ENCODE measurements at regions not wholly inside any gene's neighbourhood (a gene's known extent, or its start where the extent isn't known, plus 50 kb on each side); places are given as distances from the start of the nearest gene placed in this dataset.

DNA sequence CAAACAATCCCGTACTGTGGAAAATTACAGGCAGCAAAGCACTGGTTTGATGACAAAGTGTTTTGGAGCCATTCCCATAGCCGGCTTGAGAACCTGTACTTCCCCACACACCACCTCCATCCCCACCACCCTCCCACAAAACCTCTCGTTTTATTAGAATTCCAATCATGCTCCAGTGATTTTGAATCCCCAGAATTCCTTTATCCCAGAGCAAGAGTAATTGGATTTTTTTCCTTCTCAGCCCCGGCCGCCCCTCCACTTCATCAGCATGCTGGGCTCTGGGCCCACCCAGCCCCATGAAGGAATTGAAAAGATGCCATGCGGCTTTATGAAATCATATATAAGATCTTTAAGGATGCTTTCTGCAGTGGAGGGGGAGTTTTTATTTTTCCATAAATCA, 136.6 kb downstream of the OMA1 start:
- no peak for ATAC-seq (ENCODE audit: insufficient number of reproducible peaks, low FRiP score, low read depth)
- Histone ChIP-seq H3K27ac (no peak overlapping the region), H3K4me1 (ENCODE audit: control insufficient read depth in 1 of 2, low read depth in 2 of 2) (no peaks in the 10 kb centered on the region), H3K4me3 (no peak overlapping the region), H3K36me3 (no peaks in the 10 kb centered on the region), H3K9me3 (no peaks in the 10 kb centered on the region), H3K27me3 (replicated peaks; ENCODE audit: insufficient read depth) (no peaks in the 10 kb centered on the region)
- no peak for DNase-seq (ENCODE audit: low spot score)
- TF ChIP-seq, protein P1, sequence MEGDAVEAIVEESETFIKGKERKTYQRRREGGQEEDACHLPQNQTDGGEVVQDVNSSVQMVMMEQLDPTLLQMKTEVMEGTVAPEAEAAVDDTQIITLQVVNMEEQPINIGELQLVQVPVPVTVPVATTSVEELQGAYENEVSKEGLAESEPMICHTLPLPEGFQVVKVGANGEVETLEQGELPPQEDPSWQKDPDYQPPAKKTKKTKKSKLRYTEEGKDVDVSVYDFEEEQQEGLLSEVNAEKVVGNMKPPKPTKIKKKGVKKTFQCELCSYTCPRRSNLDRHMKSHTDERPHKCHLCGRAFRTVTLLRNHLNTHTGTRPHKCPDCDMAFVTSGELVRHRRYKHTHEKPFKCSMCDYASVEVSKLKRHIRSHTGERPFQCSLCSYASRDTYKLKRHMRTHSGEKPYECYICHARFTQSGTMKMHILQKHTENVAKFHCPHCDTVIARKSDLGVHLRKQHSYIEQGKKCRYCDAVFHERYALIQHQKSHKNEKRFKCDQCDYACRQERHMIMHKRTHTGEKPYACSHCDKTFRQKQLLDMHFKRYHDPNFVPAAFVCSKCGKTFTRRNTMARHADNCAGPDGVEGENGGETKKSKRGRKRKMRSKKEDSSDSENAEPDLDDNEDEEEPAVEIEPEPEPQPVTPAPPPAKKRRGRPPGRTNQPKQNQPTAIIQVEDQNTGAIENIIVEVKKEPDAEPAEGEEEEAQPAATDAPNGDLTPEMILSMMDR (IDR thresholded peaks at IDR 0.05) = no peak

DNA sequence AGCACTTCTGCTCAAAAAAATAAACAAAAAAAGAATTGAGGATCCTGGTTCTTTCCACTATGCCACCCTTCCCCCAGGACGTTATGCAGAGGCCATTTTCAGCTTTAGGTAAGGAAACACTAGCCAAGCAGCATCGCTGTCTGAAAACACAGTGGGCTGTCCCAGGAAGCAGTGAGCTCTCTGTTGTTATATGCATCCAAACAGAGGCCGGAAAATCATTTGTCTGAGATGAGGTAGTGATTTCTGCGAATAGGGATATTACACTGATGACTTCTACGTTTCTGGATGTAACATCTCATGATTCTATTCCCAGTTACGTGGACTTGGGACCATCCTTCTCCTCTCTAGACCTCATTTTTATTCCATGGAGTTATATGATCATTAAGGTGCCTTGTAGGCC, 137.2 kb downstream of the OMA1 start:
- ATAC-seq (ENCODE audit: insufficient number of reproducible peaks, low FRiP score, low read depth) (no peak), DNase-seq (ENCODE audit: low spot score) (no peak)
- TF ChIP-seq, protein P1 (IDR thresholded peaks at IDR 0.05) = no peak
- H3K36me3 ChIP-seq = no peaks in the 10 kb centered on the region
- no peaks in the 10 kb centered on the region for H3K4me1 ChIP-seq (ENCODE audit: control insufficient read depth in 1 of 2, low read depth in 2 of 2)
- no peaks in the 10 kb centered on the region for H3K27me3 ChIP-seq (replicated peaks; ENCODE audit: insufficient read depth)
- H3K9me3 ChIP-seq = no peaks in the 10 kb centered on the region
- H3K27ac ChIP-seq = no peak overlapping the region
- H3K4me3 ChIP-seq = no peak overlapping the region

DNA sequence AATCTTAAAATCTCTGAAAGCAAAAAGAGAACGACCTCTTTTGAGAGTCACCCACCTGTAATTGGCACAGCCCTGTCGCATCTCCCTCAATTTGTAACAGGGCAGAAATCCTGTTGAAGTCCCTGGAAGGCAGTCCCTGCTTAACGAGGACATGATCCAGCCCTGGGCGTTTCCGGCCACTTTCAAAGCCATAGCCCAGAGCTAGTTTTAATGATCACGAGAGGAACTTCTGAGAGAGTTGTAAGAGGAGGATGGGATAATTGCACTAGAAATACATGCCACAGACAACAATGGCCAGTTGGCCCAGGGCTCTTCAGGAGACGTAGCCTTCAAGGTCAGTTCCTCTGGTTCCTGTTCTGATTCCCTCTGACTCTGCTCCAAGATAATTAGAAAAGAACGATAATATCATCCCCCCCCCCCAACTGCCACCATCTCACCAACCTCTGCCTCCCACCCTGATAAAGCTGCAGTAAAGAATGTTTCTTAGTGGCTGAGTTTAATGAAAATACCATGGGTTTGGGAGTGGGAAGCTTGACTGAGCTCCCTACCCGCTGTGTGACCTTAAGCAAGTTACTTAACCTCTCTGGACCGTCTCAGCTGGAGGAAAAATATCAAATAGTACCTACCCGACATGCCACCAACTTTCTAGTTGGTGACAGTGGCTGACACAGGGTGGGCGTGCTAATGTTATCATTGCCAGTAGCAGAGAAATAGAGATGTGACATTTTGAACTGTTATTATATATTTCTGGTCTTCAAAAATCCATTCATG, 140.0 kb downstream of the OMA1 start:
- peaks cover 0 to 5% of the 10 kb centered on the region in 2 donors for H3K4me1 ChIP-seq (ENCODE audit: control insufficient read depth in 1 of 2, low read depth in 2 of 2)
- H3K27me3 ChIP-seq (replicated peaks; ENCODE audit: insufficient read depth) = no peaks in the 10 kb centered on the region
- no peak overlapping the region for H3K27ac ChIP-seq

DNA sequence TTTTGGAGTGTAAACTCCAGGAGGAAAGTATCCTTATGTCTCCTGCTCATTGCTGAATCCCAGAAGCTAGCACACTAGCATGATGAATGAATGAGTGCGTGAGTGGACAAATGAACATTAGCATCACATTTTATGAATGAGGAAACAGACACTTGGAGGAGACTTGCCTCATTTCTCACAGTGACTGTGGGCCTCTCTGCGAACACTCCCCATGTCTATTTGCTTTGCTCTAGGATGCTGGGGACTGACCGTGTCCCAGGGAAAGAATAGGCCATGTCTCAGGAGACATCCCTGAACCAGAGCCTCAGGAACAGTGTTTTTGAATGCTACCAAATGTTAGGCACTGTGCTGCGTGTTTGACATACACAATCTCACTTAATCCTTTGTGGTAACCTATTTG, 140.9 kb downstream of the OMA1 start:
- peaks cover 0 to 5% of the 10 kb centered on the region in 2 donors for H3K4me1 ChIP-seq (ENCODE audit: control insufficient read depth in 1 of 2, low read depth in 2 of 2)
- DNase-seq (ENCODE audit: low spot score) (no peak), ATAC-seq (ENCODE audit: insufficient number of reproducible peaks, low FRiP score, low read depth) (no peak)
- no peak overlapping the region for H3K4me3 ChIP-seq
- H3K9me3 ChIP-seq = no peaks in the 10 kb centered on the region
- H3K27ac ChIP-seq = no peak overlapping the region
- TF ChIP-seq, protein P1 (IDR thresholded peaks at IDR 0.05) = no peak
- no peaks in the 10 kb centered on the region for H3K36me3 ChIP-seq
- H3K27me3 ChIP-seq (replicated peaks; ENCODE audit: insufficient read depth) = no peaks in the 10 kb centered on the region

More for the DNA sequence above, 140.0 kb downstream of the OMA1 start:
- no peaks in the 10 kb centered on the region for H3K36me3 ChIP-seq
- ATAC-seq (ENCODE audit: insufficient number of reproducible peaks, low FRiP score, low read depth) (no peak), DNase-seq (ENCODE audit: low spot score) (no peak)
- no peak overlapping the region for H3K4me3 ChIP-seq
- TF ChIP-seq, protein P1 (IDR thresholded peaks at IDR 0.05) = no peak
- no peaks in the 10 kb centered on the region for H3K9me3 ChIP-seq

DNA sequence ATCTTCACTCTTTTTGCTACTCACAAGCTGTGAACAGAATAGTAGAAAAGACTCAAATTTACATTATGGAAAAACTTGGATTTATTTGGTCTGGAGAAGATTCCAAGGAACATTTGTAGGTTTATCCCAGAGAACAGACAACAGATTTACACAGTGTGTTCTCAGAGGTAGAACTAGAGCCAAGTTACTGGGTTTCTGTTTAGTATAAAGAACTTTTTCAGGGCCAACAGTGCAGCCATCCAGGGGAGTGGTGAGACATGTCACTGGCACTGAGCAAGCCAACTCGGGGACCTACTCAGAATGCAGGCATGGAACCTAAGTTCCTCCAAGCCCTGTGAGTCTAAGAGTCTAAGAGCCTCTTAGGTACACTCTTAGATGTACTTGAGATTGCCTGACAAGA, 142.6 kb downstream of the OMA1 start:
- Histone ChIP-seq H3K4me1 (ENCODE audit: control insufficient read depth in 1 of 2, low read depth in 2 of 2) (peaks cover 0 to 5% of the 10 kb centered on the region in 2 donors), H3K36me3 (no peaks in the 10 kb centered on the region), H3K27me3 (replicated peaks; ENCODE audit: insufficient read depth) (no peaks in the 10 kb centered on the region), H3K4me3 (no peak overlapping the region), H3K9me3 (no peaks in the 10 kb centered on the region), H3K27ac (no peak overlapping the region)
- ATAC-seq (ENCODE audit: insufficient number of reproducible peaks, low FRiP score, low read depth) (no peak), DNase-seq (ENCODE audit: low spot score) (no peak)
- TF ChIP-seq, protein P1 (IDR thresholded peaks at IDR 0.05) = no peak

Measured in thoracic aorta (tissue), 2 donors.